ENCODE measurements at regions not wholly inside any gene's neighbourhood (a gene's known extent, or its start where the extent isn't known, plus 50 kb on each side); places are given as distances from the start of the nearest gene placed in this dataset.

DNA sequence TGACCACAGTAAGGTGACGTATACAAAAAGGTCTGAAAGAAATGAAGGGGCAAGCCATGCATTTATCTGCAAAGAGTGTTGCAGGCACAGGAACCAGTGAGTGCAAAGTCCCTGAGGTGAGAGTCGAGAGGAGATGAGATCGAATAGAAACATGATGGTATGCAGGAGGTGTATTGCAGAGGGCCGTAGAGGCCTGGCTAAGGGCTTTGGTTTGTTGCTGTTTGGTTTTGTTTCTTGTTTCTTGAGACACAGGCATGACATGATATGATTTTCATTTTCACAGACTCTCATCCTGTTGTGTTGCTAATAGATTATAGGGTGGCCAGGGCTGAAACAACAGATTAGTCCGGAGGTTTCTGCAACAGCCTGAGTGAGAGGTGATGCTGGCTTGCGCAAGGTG lies 80.4 kb downstream of the HSPH1 start:
- TF ChIP-seq ELF4 (IDR thresholded peaks at IDR 0.05) (no peak), FOXM1 (IDR thresholded peaks at IDR 0.05; ENCODE audit: borderline replicate concordance) (no peak), CTBP1 (IDR thresholded peaks at IDR 0.05; ENCODE audit: borderline replicate concordance) (no peak), BHLHE40 (IDR thresholded peaks at IDR 0.05; ENCODE audit: borderline replicate concordance) (no peak), L3MBTL2 (conservative IDR thresholded peaks at IDR 0.05) (no peak), SP1 (IDR thresholded peaks at IDR 0.05) (no peak), TARDBP (IDR thresholded peaks at IDR 0.05) (no peak), ZNF384 (IDR thresholded peaks at IDR 0.05) (no peak), ARNT (IDR thresholded peaks at IDR 0.05) (no peak), FOXA1 (IDR thresholded peaks at IDR 0.05) (no peak)
- TF ChIP-seq, protein P1, sequence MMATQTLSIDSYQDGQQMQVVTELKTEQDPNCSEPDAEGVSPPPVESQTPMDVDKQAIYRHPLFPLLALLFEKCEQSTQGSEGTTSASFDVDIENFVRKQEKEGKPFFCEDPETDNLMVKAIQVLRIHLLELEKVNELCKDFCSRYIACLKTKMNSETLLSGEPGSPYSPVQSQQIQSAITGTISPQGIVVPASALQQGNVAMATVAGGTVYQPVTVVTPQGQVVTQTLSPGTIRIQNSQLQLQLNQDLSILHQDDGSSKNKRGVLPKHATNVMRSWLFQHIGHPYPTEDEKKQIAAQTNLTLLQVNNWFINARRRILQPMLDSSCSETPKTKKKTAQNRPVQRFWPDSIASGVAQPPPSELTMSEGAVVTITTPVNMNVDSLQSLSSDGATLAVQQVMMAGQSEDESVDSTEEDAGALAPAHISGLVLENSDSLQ (IDR thresholded peaks at IDR 0.05): no peak
